ENCODE measurements at regions not wholly inside any gene's neighbourhood (a gene's known extent, or its start where the extent isn't known, plus 50 kb on each side); places are given as distances from the start of the nearest gene placed in this dataset.

DNA sequence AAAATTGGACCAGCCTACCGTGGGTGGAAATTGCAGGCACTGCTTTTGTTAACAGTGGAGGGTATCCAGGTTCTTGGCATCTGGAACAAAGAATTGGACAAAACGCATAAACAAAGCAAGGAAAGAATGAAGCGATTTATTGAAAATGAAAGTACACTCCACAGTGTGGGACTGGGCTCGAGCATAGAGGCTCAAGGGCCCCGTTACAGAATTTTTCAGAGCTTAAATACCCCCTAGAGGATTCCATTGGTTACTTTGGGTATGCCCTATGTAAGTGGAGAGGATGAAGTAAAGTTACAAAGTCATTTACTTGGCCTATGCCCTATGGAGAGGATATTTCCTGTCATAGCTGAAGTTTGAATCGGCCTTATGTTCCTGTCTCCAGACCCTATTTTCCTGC lies 85.3 kb downstream of the GLUD2 start:
- WGBS, result 61% methylated on average over 6 of the region's 6 CpGs
- Histone ChIP-seq H3K4me3 (no peak overlapping the region), H3K36me3 (no peaks in the 10 kb centered on the region), H3K27me3 (replicated peaks; ENCODE audit: insufficient read depth) (no peaks in the 10 kb centered on the region), H3K4me1 (replicated peaks) (no peaks in the 10 kb centered on the region), H3K9me3 (no peaks in the 10 kb centered on the region), H3K27ac (no peak overlapping the region)
- TF ChIP-seq POLR2AphosphoS5 (IDR thresholded peaks at IDR 0.05) (no peak), POLR2A (IDR thresholded peaks at IDR 0.05) (no peak)
- TF ChIP-seq, protein P1, sequence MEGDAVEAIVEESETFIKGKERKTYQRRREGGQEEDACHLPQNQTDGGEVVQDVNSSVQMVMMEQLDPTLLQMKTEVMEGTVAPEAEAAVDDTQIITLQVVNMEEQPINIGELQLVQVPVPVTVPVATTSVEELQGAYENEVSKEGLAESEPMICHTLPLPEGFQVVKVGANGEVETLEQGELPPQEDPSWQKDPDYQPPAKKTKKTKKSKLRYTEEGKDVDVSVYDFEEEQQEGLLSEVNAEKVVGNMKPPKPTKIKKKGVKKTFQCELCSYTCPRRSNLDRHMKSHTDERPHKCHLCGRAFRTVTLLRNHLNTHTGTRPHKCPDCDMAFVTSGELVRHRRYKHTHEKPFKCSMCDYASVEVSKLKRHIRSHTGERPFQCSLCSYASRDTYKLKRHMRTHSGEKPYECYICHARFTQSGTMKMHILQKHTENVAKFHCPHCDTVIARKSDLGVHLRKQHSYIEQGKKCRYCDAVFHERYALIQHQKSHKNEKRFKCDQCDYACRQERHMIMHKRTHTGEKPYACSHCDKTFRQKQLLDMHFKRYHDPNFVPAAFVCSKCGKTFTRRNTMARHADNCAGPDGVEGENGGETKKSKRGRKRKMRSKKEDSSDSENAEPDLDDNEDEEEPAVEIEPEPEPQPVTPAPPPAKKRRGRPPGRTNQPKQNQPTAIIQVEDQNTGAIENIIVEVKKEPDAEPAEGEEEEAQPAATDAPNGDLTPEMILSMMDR (IDR thresholded peaks at IDR 0.05), result no peak
- DNase-seq (ENCODE audit: low spot score), result no peak
- intact Hi-C loops (cut with DNase I), result no loop called here

DNA sequence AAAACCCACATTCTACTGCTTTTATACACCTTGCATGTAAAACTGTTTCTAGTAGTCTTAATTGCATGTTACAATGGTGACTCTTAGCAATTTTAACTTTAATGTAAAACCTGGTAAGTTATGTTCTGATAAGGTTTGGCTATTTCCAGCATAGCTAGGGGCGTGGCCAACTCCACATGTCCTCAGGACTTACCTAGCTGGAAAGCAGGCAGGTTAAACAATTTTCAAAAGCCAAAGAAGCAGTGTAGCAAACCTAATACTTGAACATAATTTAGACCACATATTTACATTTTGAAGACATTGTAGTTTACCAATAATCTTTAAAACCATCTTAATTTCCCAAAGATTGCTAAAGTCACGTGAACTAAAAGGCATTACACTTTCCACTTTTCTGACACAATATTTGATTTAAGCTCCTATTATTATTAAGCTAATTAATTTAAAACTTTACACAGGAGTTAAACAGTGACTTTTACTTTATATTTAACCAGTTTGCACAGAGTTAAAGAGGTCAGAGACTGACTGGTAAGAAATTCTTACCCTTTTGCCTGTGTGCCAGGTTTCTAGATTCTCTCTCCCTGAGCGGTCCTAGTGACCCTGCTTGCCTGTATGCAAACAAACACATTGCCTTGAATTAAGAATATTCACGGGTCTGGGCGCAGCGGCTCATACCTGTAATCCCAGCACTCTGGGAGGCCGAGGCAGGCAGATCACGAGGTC lies 88.2 kb downstream of the GLUD2 start:
- H3K27me3 ChIP-seq (replicated peaks; ENCODE audit: insufficient read depth), result no peaks in the 10 kb centered on the region
- H3K4me3 ChIP-seq, result no peak overlapping the region
- H3K4me1 ChIP-seq (replicated peaks), result no peaks in the 10 kb centered on the region
- TF ChIP-seq POLR2AphosphoS5 (IDR thresholded peaks at IDR 0.05) (no peak), POLR2A (IDR thresholded peaks at IDR 0.05) (no peak)
- TF ChIP-seq, protein P1 (IDR thresholded peaks at IDR 0.05), result no peak
- DNase-seq (ENCODE audit: low spot score), result no peak
- 62% methylated on average over 8 of the region's 8 CpGs for WGBS
- H3K9me3 ChIP-seq, result no peaks in the 10 kb centered on the region
- no peak overlapping the region for H3K27ac ChIP-seq
- intact Hi-C loops (cut with DNase I), result no loop called here
- no peaks in the 10 kb centered on the region for H3K36me3 ChIP-seq

DNA sequence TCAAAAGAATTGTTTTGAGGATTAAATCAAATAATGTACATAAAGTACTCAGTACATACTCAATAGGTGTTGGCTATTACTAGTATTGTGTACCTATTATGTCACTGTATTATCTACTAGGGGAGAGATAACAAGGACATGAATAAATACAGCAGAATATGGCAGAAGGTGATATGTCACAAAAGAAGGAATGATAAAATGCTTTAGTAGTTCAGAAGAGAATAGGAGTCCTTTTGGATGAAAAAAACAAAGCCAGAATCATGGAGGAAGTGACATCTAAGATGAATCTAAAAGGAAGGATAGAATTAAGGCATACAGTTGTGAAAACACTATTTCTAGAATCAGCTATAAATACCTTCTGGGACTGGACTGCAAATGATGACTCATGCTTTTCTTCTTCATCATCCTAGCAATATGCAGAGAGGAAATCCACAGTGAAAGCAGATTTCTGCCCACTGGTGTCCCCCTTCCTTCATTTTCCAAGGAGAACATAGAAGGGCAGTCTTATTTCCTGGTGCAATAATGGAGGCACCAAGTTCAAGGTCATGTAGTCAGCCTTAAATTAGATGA lies 98.7 kb downstream of the GLUD2 start:
- Histone ChIP-seq H3K9me3 (no peaks in the 10 kb centered on the region), H3K27me3 (replicated peaks; ENCODE audit: insufficient read depth) (no peaks in the 10 kb centered on the region), H3K4me1 (replicated peaks) (no peaks in the 10 kb centered on the region), H3K36me3 (no peaks in the 10 kb centered on the region), H3K27ac (no peak overlapping the region), H3K4me3 (no peak overlapping the region)
- TF ChIP-seq POLR2A (IDR thresholded peaks at IDR 0.05), result no peak
- no peak for TF ChIP-seq POLR2AphosphoS5 (IDR thresholded peaks at IDR 0.05)
- TF ChIP-seq, protein P1 (IDR thresholded peaks at IDR 0.05), result no peak
- no peak for DNase-seq (ENCODE audit: low spot score)
- intact Hi-C loops (cut with DNase I), result no loop called here

DNA sequence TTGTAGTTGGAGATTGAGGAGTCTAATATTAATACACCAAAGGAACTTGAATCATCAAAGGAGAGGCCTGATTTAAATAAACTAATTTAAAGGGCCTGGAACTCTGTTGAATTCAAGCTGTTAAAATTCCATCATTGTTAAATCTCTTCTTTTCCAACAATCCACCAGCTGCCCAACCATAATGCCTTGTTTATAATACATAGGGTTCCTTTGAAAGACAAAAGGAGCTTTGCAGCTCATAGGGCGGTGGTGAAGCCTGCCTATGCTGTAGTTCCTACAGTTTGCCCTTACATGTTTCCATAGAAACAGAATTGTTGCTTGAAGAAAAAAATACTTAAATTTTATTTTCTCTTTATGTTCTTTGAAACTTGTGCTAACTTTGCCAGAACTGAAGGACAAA lies 102.8 kb downstream of the GLUD2 start:
- TF ChIP-seq POLR2A (IDR thresholded peaks at IDR 0.05), result no peak
- TF ChIP-seq, protein P1 (IDR thresholded peaks at IDR 0.05), result no peak
- TF ChIP-seq POLR2AphosphoS5 (IDR thresholded peaks at IDR 0.05), result no peak
- intact Hi-C loops (cut with DNase I), result no loop called here
- Histone ChIP-seq H3K9me3 (no peaks in the 10 kb centered on the region), H3K27me3 (replicated peaks; ENCODE audit: insufficient read depth) (no peaks in the 10 kb centered on the region), H3K36me3 (no peaks in the 10 kb centered on the region), H3K27ac (no peak overlapping the region), H3K4me1 (replicated peaks) (no peaks in the 10 kb centered on the region), H3K4me3 (no peak overlapping the region)
- 78% methylated on average over 1 of the region's 1 CpG for WGBS
- no peak for DNase-seq (ENCODE audit: low spot score)

DNA sequence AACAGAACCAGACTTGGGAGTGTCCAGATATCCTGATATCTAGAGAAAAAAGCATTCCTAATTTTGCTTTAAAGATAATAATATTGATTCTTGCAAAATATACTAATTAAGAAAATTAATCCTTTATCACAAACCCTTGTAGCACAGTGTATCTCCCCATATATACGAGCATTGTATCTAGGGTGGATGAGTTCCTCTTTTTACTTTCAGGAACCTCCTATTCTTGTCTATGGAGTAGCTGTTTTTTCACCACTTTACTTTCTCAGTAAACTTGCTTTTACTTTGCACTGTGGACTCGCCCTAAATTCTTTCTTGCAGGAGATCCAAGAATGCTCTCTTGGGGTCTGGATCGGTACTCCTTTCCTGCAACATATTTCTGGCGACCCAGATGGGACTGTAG lies 103.9 kb downstream of the GLUD2 start:
- no peak for TF ChIP-seq POLR2A (IDR thresholded peaks at IDR 0.05)
- TF ChIP-seq POLR2AphosphoS5 (IDR thresholded peaks at IDR 0.05), result no peak
- TF ChIP-seq, protein P1 (IDR thresholded peaks at IDR 0.05), result no peak
- Histone ChIP-seq H3K27ac (no peak overlapping the region), H3K27me3 (replicated peaks; ENCODE audit: insufficient read depth) (no peaks in the 10 kb centered on the region), H3K4me1 (replicated peaks) (no peaks in the 10 kb centered on the region), H3K9me3 (no peaks in the 10 kb centered on the region), H3K36me3 (no peaks in the 10 kb centered on the region), H3K4me3 (no peak overlapping the region)
- intact Hi-C loops (cut with DNase I), result no loop called here
- DNase-seq (ENCODE audit: low spot score), result no peak
- WGBS, result 86% methylated on average over 4 of the region's 4 CpGs

All from prostate gland (tissue), 2 donors.